Suppressor macrophage treated with lipopolysaccharide for 1 hour (primary cell): ENCODE measurements at regions not wholly inside any gene's neighbourhood (a gene's known extent, or its start where the extent isn't known, plus 50 kb on each side); places are given as distances from the start of the nearest gene placed in this dataset.

ENCODE experiments used
- DNase-seq, 3 donors: peaks; one replicate each; pipeline ENCODE4 v3.0.0-alpha.2; 2020 to 2022

DNA sequence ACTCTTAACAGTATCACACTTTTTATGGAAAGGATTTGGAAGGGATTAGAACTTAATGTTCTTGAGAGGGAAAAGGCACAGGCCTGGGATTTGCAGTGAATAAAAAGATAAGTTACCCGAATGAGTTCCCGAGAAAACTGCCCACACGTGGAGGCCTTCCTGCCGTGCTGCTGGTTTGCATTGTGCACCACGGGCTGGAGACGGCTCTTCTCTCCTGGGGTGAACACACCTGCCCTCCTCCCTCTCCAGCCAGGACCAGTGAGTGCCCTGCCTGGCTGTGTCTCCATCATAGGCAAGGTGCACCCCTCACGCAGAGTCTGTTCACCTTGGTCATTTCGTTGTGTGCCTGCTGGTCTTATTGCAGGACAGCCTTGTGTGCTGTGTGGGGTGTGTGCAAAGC lies 336.3 kb upstream of the SHH start:
- DNase-seq, result no peak

- no peak for DNase-seq
Observed at GRCh38 chr7:156147756-156148504, 335.7 kb upstream of the SHH start.

DNA sequence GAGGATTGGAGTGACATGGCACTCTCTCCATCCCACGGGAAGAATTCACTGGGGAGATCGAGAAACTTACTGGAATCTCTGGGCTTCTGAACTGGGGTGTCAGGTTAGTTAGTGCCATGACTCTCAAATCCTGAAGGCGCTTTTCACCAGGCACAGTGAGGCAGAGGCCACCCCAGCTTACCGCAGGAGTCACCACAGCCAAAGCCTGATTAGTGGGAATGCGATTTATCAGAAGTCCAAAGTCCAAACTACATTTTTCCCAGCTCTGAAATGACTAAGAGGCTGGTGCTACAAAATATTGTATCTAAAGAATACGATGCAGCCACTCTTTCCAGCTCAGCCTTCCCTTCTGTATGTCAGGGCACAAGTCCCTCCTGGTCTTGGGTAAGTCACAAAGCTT lies 334.8 kb upstream of the SHH start:
- no peak for DNase-seq

GRCh38 chr7:156145996-156146395 lies 333.7 kb upstream of the SHH start:
- no peak for DNase-seq

DNA sequence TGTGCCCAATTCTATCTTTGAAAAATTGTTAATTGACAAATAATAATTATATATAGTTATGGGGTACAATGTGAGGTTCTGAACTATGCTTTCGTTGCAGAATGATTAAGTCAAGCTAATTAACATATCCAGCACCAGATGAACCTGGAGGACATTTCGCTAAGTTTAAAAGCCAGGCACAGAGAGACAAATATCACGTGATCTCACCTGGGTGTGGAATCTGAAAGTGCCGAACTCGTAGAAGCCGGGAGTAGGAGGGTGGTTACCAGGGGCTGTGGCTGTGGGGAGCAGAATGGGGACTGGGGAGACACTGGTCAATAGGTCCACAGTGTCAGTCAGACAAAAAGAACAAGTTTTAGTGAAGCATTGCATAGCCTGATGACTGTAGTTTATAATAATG lies 332.9 kb upstream of the SHH start:
- DNase-seq, result no peak

- DNase-seq, result no peak
Observed at GRCh38 chr7:156143683-156144082, 331.4 kb upstream of the SHH start.

DNA sequence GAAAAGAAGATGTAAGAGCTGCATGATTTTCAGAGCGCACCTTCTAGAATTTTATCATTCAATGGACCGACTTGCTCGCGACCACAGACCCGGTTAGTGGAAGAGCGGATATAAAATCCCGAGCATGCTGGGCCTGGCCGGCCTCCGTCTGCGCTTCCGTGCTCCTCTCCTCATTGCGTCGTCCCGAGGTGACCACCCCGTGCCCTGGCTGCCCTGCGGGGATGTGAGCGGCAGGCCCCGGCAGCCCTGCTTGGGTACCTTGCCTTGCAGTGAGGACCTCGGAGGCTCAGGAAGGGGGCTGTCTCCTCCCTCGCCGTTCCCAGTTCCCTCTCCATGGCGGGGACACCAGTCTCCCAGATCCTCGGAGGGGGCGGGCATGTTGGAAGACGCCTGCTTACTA lies 330.9 kb upstream of the SHH start:
- DNase-seq, result no peak

GRCh38 chr7:156141941-156142340 lies 329.7 kb upstream of the SHH start:
- no peak for DNase-seq

- no peak for DNase-seq
Observed at GRCh38 chr7:156140896-156141295, 328.6 kb upstream of the SHH start.

GRCh38 chr7:156140447-156140846 lies 328.2 kb upstream of the SHH start:
- no peak for DNase-seq

DNA sequence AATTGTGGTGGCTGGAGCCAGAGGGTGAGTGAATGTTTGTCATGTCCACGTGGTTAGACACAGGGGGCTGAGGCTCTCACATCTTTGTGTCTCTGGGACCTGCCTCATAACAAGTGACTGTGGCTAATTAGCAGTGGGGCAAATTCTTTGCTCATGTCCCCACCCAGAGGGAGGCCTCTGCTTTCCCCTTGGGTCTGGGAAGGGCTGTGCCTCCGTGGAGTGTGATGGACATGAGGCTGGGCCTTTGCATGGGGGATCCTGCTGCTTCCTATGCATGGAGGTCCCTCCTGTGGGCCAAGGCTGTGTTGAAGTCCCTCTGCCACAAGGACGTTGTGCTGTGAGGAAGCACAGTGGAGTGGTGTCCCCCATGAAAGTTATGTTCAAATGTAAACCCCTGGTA lies 327.4 kb upstream of the SHH start:
- no peak for DNase-seq

DNA sequence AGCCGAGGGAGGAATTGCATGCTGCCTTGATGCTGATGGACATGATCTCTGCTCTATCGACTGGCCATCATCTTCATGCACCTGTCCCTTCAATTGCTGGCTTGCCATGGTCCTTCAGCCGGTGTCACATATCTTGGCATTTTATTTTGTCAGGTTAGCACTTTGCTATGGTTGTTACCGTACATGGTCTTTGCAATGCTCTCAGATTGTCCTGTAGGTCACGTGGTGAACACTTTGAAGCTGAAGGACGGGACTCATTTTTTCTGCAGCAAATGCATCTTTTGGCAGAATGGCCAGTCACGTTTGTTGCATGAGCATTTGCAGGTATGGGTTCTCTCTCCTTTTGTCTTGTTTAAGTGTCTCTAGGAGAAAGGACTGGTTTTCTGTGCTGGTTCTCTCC lies 326.8 kb upstream of the SHH start:
- DNase-seq, result no peak

GRCh38 chr7:156131881-156132280 lies 319.6 kb upstream of the SHH start:
- DNase-seq, result no peak

DNA sequence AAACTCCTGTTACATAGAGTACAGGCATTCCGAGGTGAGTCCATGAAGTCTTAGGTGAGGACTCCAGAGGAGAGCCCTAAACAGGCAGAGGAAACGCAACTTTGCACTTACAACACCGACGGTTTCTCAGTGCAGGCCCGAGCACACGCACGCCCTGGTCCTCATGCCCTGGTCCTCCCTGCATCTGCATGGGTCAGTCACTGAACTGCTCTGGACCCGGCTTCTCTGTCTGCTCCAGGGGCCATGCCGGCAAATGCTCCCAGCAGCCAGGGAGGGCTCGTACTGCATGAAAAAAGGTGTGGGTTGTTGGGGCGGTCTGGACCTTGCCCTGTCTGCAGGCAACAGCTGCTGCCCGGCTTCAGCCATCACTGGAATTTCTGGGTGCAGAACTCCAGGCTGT lies 317.3 kb upstream of the SHH start:
- no peak for DNase-seq

GRCh38 chr7:156128496-156128895 lies 316.2 kb upstream of the SHH start:
- no peak for DNase-seq

DNA sequence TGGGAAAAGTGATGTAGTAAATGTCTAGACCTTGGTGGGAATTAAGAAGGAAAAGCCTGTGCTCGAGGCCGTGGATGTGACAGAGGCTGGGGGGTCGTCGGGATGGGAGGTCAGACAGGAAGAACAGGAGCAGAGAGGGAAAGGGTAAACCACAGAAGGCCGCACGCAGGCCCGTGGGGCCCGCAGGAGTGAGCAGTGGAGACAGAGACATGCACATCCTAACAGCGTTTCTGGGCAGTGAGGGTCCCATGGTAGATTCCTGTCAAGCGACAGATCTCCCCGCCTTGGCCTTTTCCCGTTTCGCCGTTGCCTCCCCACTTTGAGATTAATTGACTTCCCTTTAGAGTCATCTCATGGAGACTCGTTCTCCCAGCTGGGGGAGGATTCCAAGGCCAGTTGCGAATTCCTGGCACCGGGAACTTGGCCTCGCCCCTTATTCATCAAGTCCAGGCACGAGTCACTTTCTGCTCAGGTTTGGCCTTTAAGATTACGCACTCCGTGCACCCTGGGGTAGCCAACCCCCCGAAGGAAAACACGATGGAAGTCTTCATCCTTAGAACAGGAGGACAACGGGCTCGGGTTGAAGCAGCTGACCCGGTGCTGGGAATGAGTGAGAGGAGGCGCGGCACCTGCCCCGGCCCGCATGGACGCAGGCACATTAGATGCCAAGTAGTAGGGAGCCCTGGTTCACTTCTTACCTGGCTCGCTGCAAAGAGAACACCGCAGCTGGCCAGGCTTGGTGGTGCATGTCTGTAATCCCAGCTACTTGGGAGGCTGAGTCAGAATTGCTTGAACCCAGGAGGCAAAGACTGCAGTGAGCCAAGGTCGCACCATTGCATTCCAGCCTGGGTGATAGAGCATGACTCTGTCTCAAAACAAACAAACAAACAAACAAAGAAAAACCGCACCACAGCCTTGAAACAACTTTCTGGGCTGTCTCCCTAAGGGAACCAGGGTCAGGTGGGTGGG lies 315.2 kb upstream of the SHH start:
- DNase-seq, result no peak

DNA sequence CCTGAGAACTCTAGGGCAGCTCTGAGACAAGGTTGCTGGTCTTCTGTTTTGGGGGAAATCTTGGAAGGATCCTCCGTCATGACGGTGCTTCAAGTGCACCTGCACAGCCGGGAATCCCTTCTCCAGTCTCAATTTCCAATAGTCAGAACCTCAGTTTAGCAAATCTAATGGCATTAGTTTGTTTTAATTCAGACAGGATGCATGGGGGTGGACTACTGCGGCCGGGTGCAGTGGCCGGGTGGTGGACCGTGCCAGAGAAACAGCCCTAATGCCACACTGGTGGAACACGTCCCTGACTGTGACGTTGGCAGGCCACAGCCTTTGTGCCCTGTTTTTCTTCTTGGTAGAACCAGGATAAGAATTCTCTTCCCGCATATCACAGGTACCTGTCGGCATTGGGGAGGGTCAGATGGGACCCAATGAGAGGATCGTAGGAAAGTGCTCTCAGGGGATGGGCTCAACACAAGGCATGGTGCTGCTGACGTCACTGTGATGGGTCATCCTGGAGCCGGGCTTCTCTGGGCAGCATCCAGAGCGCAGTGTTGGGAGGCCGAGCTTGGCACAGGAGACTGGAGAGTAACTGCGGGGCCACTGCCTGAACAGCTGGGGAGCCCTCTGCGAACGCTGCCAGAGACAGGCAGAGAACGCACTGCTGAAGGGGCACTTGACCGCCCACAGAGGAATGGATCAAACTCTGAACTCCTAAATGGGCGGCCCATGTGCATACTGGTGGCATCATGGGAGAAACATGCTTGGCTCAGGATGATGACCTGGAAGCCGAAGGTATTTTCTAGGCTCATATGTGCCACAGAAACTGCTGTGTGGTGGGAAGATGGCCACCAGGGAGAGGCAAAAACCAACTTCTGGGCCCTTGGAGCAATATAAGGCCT lies 313.8 kb upstream of the SHH start:
- no peak for DNase-seq

DNA sequence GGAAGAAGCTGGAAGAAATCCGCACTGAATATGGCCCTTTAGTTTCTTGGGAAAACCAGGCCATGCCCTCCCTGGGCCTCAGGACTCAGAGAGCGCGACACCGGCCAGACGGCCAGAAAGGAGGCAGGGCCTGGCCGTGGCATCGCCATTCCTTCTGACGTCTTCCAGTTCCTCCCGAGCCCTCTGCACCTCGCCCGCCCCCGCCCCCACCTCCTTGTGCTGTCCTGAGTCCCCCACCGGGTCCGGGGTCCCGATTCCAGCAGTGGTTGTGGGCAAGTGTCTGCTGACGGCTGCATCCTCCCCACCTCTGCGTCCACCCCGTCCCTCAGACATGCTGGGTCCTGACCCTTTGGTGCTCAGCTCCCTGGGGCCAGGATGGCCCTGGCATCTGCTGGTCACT lies 312.1 kb upstream of the SHH start:
- no peak for DNase-seq

- DNase-seq, result no peak
Observed at GRCh38 chr7:156123362-156123761, 311.1 kb upstream of the SHH start.

- DNase-seq, result no peak
Observed at GRCh38 chr7:156122752-156123354, 310.6 kb upstream of the SHH start.

DNA sequence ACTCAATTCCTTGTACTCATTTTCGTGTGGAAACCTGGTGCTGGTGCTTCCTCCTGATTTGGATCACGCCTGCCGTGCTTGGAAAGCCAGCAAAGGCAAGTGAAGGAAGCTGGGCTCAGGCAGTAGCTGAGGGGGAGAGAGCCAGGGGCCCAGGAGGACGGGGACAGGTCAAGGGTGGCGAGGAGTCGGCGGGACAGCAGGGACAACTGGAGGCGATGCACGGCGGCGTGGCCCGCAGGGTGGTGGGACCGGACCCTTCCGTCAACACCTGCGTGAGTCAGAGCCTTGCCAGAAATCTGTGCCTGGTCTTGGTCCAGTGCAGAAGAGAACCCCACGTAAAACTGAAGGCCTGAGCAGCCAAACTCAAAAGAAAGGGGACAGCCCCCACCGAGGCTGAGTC lies 309.7 kb upstream of the SHH start:
- no peak for DNase-seq

- no peak for DNase-seq
Observed at GRCh38 chr7:156121434-156121833, 309.2 kb upstream of the SHH start.

DNA sequence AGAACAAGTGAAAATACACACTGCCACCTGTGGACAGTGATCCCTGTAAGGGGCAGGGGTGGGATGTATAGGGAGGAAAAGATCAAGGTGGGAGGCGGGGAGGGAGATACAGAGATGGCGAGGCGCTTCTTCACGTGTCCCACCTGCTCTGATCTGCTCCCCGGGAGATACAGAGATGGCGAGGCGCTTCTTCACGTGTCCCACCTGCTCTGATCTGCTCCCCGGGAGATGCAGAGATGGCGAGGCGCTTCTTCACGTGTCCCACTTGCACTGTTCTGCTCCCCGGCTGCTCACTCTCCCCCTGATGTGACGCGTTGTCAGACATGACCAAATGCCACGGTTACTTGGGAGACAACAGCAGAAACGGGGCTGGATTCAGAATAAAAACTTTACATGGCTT lies 308.3 kb upstream of the SHH start:
- no peak for DNase-seq
